ENCODE measurements at regions not wholly inside any gene's neighbourhood (a gene's known extent, or its start where the extent isn't known, plus 50 kb on each side); places are given as distances from the start of the nearest gene placed in this dataset.
A peak's percentile ranks its signal among the peaks of the same experiment; 100 is the strongest.

DNA sequence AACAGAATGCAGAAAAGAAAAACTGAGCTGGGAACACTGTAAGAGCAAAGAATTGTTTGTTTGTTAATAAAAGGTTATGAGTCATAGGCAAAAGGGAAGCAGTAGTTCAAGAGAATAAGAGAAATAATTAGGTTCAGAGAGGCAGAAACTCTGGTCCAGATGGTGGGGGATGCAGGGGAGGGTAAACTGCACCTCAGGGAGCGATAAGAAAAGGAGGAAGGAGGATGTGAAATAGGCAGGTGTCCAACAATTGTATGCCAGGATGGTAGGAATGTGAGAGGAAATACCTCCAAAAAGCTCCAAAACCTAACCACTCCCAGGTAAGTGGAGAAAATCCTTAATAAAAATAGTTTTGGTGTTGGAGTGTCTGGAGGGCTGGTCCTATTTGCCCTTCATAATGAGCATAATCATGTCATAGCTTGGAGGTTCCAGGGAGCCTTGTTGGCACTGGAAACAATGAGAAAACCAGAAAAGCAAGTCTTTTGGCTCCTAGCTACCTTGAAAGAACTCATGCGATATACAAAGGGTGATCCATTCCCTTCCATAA, 405.4 kb upstream of the TBL1XR1 start:
- H3K4me3 Mint-ChIP-seq (ENCODE audit: unreplicated experiment), result no peak overlapping the region
- peaks cover 7% of the 10 kb centered on the region for H3K9me3 Mint-ChIP-seq (ENCODE audit: low read depth)
- no peak for DNase-seq (ENCODE audit: low spot score)
- TF ChIP-seq CTCF (IDR thresholded peaks at IDR 0.05), result no peak
- H3K27ac Mint-ChIP-seq (ENCODE audit: unreplicated experiment), result no peak overlapping the region
- peaks cover 2% of the 10 kb centered on the region for H3K36me3 Mint-ChIP-seq (ENCODE audit: low read depth)
- H3K4me1 Mint-ChIP-seq (ENCODE audit: low read depth), result peaks cover 59% of the 10 kb centered on the region
- H3K27me3 Mint-ChIP-seq (ENCODE audit: low read depth), result no peaks in the 10 kb centered on the region

- Mint-ChIP-seq H3K36me3 (ENCODE audit: low read depth) (peaks cover 2% of the 10 kb centered on the region), H3K4me3 (ENCODE audit: unreplicated experiment) (no peak overlapping the region), H3K4me1 (ENCODE audit: low read depth) (peaks cover 58% of the 10 kb centered on the region), H3K27me3 (ENCODE audit: low read depth) (no peaks in the 10 kb centered on the region), H3K9me3 (ENCODE audit: low read depth) (peaks cover 7% of the 10 kb centered on the region), H3K27ac (ENCODE audit: unreplicated experiment) (no peak overlapping the region)
- DNase-seq (ENCODE audit: low spot score), result no peak
- no peak for TF ChIP-seq CTCF (IDR thresholded peaks at IDR 0.05)
Measured at GRCh38 chr3:177603148-177603603, 405.9 kb upstream of the TBL1XR1 start.

GRCh38 chr3:177604181-177604580, 406.9 kb upstream of the TBL1XR1 start:
- DNase-seq (ENCODE audit: low spot score), result no peak
- H3K4me1 Mint-ChIP-seq (ENCODE audit: low read depth), result peaks cover 49% of the 10 kb centered on the region
- peaks cover 7% of the 10 kb centered on the region for H3K9me3 Mint-ChIP-seq (ENCODE audit: low read depth)
- no peak overlapping the region for H3K4me3 Mint-ChIP-seq (ENCODE audit: unreplicated experiment)
- H3K36me3 Mint-ChIP-seq (ENCODE audit: low read depth), result peaks cover 2% of the 10 kb centered on the region
- H3K27me3 Mint-ChIP-seq (ENCODE audit: low read depth), result no peaks in the 10 kb centered on the region
- no peak for TF ChIP-seq CTCF (IDR thresholded peaks at IDR 0.05)
- H3K27ac Mint-ChIP-seq (ENCODE audit: unreplicated experiment), result no peak overlapping the region

- TF ChIP-seq CTCF (IDR thresholded peaks at IDR 0.05), result no peak
- Mint-ChIP-seq H3K36me3 (ENCODE audit: low read depth) (peaks cover 2% of the 10 kb centered on the region), H3K27me3 (ENCODE audit: low read depth) (no peaks in the 10 kb centered on the region), H3K4me3 (ENCODE audit: unreplicated experiment) (no peak overlapping the region), H3K27ac (ENCODE audit: unreplicated experiment) (peak overlapping the region; percentile 28), H3K9me3 (ENCODE audit: low read depth) (peaks cover 7% of the 10 kb centered on the region), H3K4me1 (ENCODE audit: low read depth) (peaks cover 67% of the 10 kb centered on the region)
- DNase-seq (ENCODE audit: low spot score), result no peak
Measured at GRCh38 chr3:177606891-177607290, 409.6 kb upstream of the TBL1XR1 start.

GRCh38 chr3:177607589-177607988, 410.3 kb upstream of the TBL1XR1 start:
- peak overlapping the region; percentile 28 for H3K27ac Mint-ChIP-seq (ENCODE audit: unreplicated experiment)
- peaks cover 2% of the 10 kb centered on the region for H3K36me3 Mint-ChIP-seq (ENCODE audit: low read depth)
- DNase-seq (ENCODE audit: low spot score), result no peak
- H3K27me3 Mint-ChIP-seq (ENCODE audit: low read depth), result no peaks in the 10 kb centered on the region
- no peak for TF ChIP-seq CTCF (IDR thresholded peaks at IDR 0.05)
- peaks cover 64% of the 10 kb centered on the region for H3K4me1 Mint-ChIP-seq (ENCODE audit: low read depth)
- peaks cover 7% of the 10 kb centered on the region for H3K9me3 Mint-ChIP-seq (ENCODE audit: low read depth)
- no peak overlapping the region for H3K4me3 Mint-ChIP-seq (ENCODE audit: unreplicated experiment)

Data from chondrocyte (in vitro differentiated cells).